ENCODE measurements at regions not wholly inside any gene's neighbourhood (a gene's known extent, or its start where the extent isn't known, plus 50 kb on each side); places are given as distances from the start of the nearest gene placed in this dataset.

- TF ChIP-seq EZH2 (IDR thresholded peaks at IDR 0.05; ENCODE audit: low read depth, unreplicated experiment): no peak
- TF ChIP-seq REST (IDR thresholded peaks at IDR 0.05; ENCODE audit: unreplicated experiment): no peak
Observed at GRCh38 chrX:9329056-9329455, 135.8 kb upstream of the TBL1X start (continued).

- Mint-ChIP-seq H3K9me3 (no peaks in the 10 kb centered on the region), H3K27ac (no peak overlapping the region), H3K4me3 (no peak overlapping the region), H3K36me3 (ENCODE audit: low read depth) (no peaks in the 10 kb centered on the region), H3K4me1 (peaks cover 6% of the 10 kb centered on the region; the same call in 2 of the 3 replicates), H3K27me3 (ENCODE audit: insufficient read depth, low read depth, poor library complexity) (no peaks in the 10 kb centered on the region)
- ATAC-seq (no peak), DNase-seq (ENCODE audit: low spot score) (no peak)
- no peaks in the 10 kb centered on the region for H4K20me1 ChIP-seq (replicated peaks; ENCODE audit: insufficient read depth)
- no peak overlapping the region for H3K4me3 ChIP-seq
- H3K27ac ChIP-seq (ENCODE audit: low read depth): no peak overlapping the region
- TF ChIP-seq REST (IDR thresholded peaks at IDR 0.05; ENCODE audit: unreplicated experiment) (no peak), ETS1 (IDR thresholded peaks at IDR 0.05) (no peak), STAT1 (IDR thresholded peaks at IDR 0.05; ENCODE audit: unreplicated experiment) (no peak), POLR2AphosphoS5 (IDR thresholded peaks at IDR 0.05; ENCODE audit: low read depth) (no peak)
- no peak overlapping the region for H2AFZ ChIP-seq
- H3K79me2 ChIP-seq (replicated peaks; ENCODE audit: insufficient read depth): no peaks in the 10 kb centered on the region
- H3F3A ChIP-seq (replicated peaks; ENCODE audit: low read depth): no peaks in the 10 kb centered on the region
- no peaks in the 10 kb centered on the region for H3K36me3 ChIP-seq (ENCODE audit: insufficient read depth)
- H3K4me1 ChIP-seq (ENCODE audit: insufficient read depth): no peaks in the 10 kb centered on the region
- H3K4me2 ChIP-seq: no peak overlapping the region
- H3K27me3 ChIP-seq (ENCODE audit: insufficient read depth): no peaks in the 10 kb centered on the region
- no peaks in the 10 kb centered on the region for H3K9me2 ChIP-seq (ENCODE audit: insufficient read depth)
Observed at GRCh38 chrX:9330249-9330982, 134.4 kb upstream of the TBL1X start.

Measured in GM23338 (cell line).